Activated B cell treated with CpG ODN at 0.5 μM for 24 hours (primary cell): ENCODE measurements at regions not wholly inside any gene's neighbourhood (a gene's known extent, or its start where the extent isn't known, plus 50 kb on each side); places are given as distances from the start of the nearest gene placed in this dataset.

Source experiments
- ATAC-seq: fragments of 200-7000 bp; cut with Tn5 transposase; one replicate; pipeline ENCODE4 v1.10.0; 2021; ENCODE audit warnings: low read depth, mild to moderate bottlenecking, moderate library complexity
- CTCF ChIA-PET: fragments of 350-600 bp; sonication (Branson Sonifier 250); formaldehyde crosslinking; loops from one replicate; lab custom pipeline; 2021; ENCODE audit warnings: antibody characterized with exemption; lab: Charles Lee
- POLR2A ChIA-PET: fragments of 350-600 bp; sonication (Branson Sonifier 250); formaldehyde crosslinking; loops from one replicate; lab custom pipeline; 2021; ENCODE audit warnings: antibody characterized with exemption; lab: Charles Lee
- DNase-seq: peaks from one replicate; pipeline ENCODE4 v3.0.0; 2022
- H3K27ac Mint-ChIP-seq: one replicate; pipeline ENCODE4 v1.8.0; 2020; ENCODE audit warnings: mixed read lengths
- H3K27me3 Mint-ChIP-seq: one replicate; pipeline ENCODE4 v1.8.0; 2021; ENCODE audit warnings: mixed read lengths
- H3K36me3 Mint-ChIP-seq: one replicate; pipeline ENCODE4 v1.8.0; 2021; ENCODE audit warnings: low read depth, mixed read lengths
- H3K4me1 Mint-ChIP-seq: one replicate; pipeline ENCODE4 v1.8.0; 2021; ENCODE audit warnings: mixed read lengths
- H3K4me3 Mint-ChIP-seq: one replicate; pipeline ENCODE4 v1.8.0; 2020; ENCODE audit warnings: mild to moderate bottlenecking, mixed read lengths
- H3K9me3 Mint-ChIP-seq: one replicate; pipeline ENCODE4 v1.8.0; 2020; ENCODE audit warnings: mixed read lengths
- intact Hi-C: fragments of 100-400 bp; cut with micrococcal nuclease; formaldehyde crosslinking; loops from one replicate; pipeline ENCODE4 v1.15.1; 2024
- TF ChIP-seq, protein P1 (sequence below): fragments of 200-600 bp; IDR thresholded peaks from one replicate; pipeline ENCODE4 v1.8.0; 2022; ENCODE audit warnings: antibody characterized with exemption, mild to moderate bottlenecking

DNA sequence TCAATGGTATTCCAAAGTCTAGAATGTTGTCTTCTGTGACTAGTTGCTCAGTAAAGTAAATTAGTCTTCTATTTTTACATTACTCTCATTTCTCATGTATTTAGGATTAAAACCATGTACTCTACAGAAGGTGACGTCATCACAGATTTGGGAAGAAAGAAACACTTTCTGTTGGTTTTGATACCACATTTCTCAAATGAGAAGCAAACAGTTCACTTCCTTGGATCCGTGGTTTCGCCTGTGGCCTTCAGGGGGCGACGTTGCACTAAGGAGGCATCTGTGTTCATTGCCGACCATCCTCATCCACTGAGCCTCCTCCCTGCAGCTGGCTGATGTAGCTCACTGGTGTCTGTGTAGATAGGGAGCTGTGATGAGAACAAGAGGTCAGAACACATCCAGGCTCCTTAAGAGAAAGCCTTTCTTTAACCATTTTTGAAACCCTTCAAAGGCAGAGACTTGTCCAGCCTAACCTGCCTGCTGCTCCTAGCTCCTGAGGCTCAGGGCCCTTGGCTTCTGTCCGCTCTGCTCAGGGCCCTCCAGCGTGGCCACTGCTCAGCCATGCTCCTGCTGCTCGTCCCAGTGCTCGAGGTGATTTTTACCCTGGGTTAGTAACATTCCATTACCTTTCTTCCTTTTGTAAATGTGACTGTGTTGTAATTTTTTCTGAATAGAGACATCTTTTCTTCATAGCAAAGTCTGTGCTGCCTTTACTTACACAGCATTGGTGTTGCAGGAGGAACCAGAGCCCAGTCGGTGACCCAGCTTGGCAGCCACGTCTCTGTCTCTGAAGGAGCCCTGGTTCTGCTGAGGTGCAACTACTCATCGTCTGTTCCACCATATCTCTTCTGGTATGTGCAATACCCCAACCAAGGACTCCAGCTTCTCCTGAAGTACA lies 220.6 kb upstream of the OR4E1 start:
- intact Hi-C loops = no loop called here
- DNase-seq (no peak), ATAC-seq (no peak)
- H3K9me3 Mint-ChIP-seq = no peaks in the 10 kb centered on the region
- H3K27ac Mint-ChIP-seq = no peak overlapping the region
- POLR2A ChIA-PET = no interaction called here
- H3K4me3 Mint-ChIP-seq = no peak overlapping the region
- H3K4me1 Mint-ChIP-seq = no peaks in the 10 kb centered on the region
- TF ChIP-seq, protein P1, sequence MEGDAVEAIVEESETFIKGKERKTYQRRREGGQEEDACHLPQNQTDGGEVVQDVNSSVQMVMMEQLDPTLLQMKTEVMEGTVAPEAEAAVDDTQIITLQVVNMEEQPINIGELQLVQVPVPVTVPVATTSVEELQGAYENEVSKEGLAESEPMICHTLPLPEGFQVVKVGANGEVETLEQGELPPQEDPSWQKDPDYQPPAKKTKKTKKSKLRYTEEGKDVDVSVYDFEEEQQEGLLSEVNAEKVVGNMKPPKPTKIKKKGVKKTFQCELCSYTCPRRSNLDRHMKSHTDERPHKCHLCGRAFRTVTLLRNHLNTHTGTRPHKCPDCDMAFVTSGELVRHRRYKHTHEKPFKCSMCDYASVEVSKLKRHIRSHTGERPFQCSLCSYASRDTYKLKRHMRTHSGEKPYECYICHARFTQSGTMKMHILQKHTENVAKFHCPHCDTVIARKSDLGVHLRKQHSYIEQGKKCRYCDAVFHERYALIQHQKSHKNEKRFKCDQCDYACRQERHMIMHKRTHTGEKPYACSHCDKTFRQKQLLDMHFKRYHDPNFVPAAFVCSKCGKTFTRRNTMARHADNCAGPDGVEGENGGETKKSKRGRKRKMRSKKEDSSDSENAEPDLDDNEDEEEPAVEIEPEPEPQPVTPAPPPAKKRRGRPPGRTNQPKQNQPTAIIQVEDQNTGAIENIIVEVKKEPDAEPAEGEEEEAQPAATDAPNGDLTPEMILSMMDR = no peak
- peaks cover 37% of the 10 kb centered on the region for H3K27me3 Mint-ChIP-seq
- CTCF ChIA-PET = no interaction called here
- H3K36me3 Mint-ChIP-seq = no peaks in the 10 kb centered on the region

DNA sequence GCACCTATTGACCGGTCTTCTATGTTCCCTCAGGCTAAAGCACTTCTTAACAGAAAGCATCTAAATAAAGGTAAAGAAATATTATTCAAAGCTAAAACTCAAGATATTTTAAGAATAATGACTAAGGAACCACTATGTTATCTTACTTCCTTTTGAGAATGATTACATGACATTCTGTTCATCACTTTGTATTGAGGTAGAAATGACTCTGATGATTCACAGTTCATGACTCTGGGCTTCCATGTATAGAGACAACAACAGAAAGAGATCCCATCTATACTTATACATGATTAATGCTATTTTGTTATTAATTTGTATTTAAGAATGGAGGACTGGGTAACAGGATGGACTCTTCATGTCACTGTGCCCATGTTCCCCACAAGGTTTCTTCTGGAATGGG lies 218.3 kb upstream of the OR4E1 start:
- Mint-ChIP-seq H3K4me3 (no peak overlapping the region), H3K27me3 (peaks cover 41% of the 10 kb centered on the region), H3K27ac (no peak overlapping the region), H3K36me3 (no peaks in the 10 kb centered on the region), H3K4me1 (no peaks in the 10 kb centered on the region), H3K9me3 (no peaks in the 10 kb centered on the region)
- ATAC-seq (no peak), DNase-seq (no peak)
- POLR2A ChIA-PET = no interaction called here
- CTCF ChIA-PET = no interaction called here
- TF ChIP-seq, protein P1 = no peak
- intact Hi-C loops = no loop called here

DNA sequence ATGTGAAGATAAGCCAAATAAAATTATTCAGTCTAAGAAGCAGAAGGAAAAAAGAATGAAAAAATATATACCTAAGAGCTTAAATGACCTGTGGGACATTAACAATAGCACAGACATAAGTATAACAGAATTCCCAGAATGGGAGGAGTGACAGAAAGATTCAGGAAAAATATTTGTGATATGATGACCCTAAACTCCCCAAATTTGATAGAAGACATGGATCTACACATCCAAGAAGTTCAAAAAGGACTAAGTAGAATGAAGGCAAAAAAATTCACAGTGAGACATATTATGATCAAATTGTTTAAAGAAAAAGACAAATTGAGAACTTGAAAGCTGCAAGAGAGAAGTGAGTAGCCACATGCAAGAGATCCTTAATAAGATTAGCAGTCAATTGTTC lies 211.4 kb upstream of the OR4E1 start:
- ChIA-PET CTCF (interaction anchor here (0.7 kb wide), 1 partner anchor 33 kb away, joined by 3 read pairs; no protein-coding TSS in a partner anchor), POLR2A (no interaction called here)
- ATAC-seq (no peak), DNase-seq (no peak)
- Mint-ChIP-seq H3K36me3 (no peaks in the 10 kb centered on the region), H3K4me1 (no peaks in the 10 kb centered on the region), H3K27me3 (peaks cover 32% of the 10 kb centered on the region), H3K4me3 (no peak overlapping the region), H3K9me3 (no peaks in the 10 kb centered on the region), H3K27ac (no peak overlapping the region)
- intact Hi-C loops = no loop called here
- TF ChIP-seq, protein P1 = no peak

DNA sequence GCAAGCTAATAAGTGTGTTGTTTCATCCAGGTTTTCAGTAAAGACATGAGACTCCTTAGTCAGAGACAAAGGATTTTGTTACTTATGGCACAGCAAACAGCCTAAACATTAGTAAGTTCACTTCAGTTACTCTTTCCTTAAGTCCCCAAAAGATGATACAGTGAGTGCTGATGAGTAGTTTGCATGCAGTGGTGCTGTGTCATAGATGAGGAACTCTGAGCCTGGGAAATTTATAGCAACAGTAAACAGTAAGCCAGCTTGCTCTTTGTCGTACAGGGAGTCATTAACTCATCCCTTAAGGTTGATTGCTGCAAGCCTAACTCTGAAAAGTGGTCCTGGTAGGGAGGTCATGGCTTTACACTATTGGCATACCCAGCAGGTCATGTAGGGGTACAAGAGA lies 208.6 kb upstream of the OR4E1 start:
- CTCF ChIA-PET = no interaction called here
- no peaks in the 10 kb centered on the region for H3K4me1 Mint-ChIP-seq
- H3K36me3 Mint-ChIP-seq = no peaks in the 10 kb centered on the region
- DNase-seq (no peak), ATAC-seq (no peak)
- POLR2A ChIA-PET = no interaction called here
- intact Hi-C loops = no loop called here
- H3K27me3 Mint-ChIP-seq = peaks cover 27% of the 10 kb centered on the region
- TF ChIP-seq, protein P1 = no peak
- no peak overlapping the region for H3K27ac Mint-ChIP-seq
- peaks cover 2% of the 10 kb centered on the region for H3K9me3 Mint-ChIP-seq
- H3K4me3 Mint-ChIP-seq = no peak overlapping the region

DNA sequence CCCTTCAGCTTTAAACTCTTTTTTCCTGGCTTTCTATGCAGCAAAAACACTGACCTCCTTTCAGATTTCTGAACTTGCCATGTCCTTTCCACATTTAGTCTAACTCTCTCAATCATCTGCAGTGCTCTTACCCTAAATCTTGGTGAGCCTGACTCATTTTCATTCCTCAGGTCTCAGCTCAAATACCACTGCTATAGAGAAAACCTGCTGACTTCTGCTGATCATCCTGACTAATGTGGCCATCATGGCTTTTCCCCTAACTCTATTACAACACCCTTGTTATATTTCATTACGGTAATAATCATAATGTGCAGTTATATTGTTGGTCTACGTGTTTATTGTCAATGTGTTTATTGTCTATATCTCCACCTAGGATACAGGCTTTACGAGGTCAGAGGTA lies 207.3 kb upstream of the OR4E1 start:
- intact Hi-C loops = no loop called here
- Mint-ChIP-seq H3K27me3 (peaks cover 30% of the 10 kb centered on the region), H3K27ac (no peak overlapping the region), H3K9me3 (peaks cover 2% of the 10 kb centered on the region), H3K4me1 (no peaks in the 10 kb centered on the region), H3K4me3 (no peak overlapping the region), H3K36me3 (no peaks in the 10 kb centered on the region)
- TF ChIP-seq, protein P1 = no peak
- ChIA-PET POLR2A (no interaction called here), CTCF (no interaction called here)
- DNase-seq (no peak), ATAC-seq (no peak)
